ENCODE measurements at regions not wholly inside any gene's neighbourhood (a gene's known extent, or its start where the extent isn't known, plus 50 kb on each side); places are given as distances from the start of the nearest gene placed in this dataset.

- no peak for TF ChIP-seq ZBTB9 (CRISPR knock-in tag; IDR thresholded peaks at IDR 0.05)
- no peak for TF ChIP-seq AFF1 (IDR thresholded peaks at IDR 0.05; ENCODE audit: low read depth in 1 of 2, partially characterized antibody in 2 of 2)
- TF ChIP-seq HNRNPL (IDR thresholded peaks at IDR 0.05; ENCODE audit: low read depth, low read length), result no peak
- no peak for TF ChIP-seq MYBL2 (IDR thresholded peaks at IDR 0.05; ENCODE audit: low read depth)
- no peak for TF ChIP-seq MYBL2 (CRISPR knock-in tag; IDR thresholded peaks at IDR 0.05; ENCODE audit: borderline replicate concordance)
- no peak for TF ChIP-seq ARHGAP35 (IDR thresholded peaks at IDR 0.05; ENCODE audit: partially characterized antibody)
- TF ChIP-seq PHF20 (IDR thresholded peaks at IDR 0.05; ENCODE audit: partially characterized antibody), result no peak
Measured at GRCh38 chr3:80227216-80227615, 459.4 kb upstream of the ROBO1 start (continued).

Measured in K562 (cell line).